ENCODE measurements at regions not wholly inside any gene's neighbourhood (a gene's known extent, or its start where the extent isn't known, plus 50 kb on each side); places are given as distances from the start of the nearest gene placed in this dataset.

- TF ChIP-seq, protein P1, sequence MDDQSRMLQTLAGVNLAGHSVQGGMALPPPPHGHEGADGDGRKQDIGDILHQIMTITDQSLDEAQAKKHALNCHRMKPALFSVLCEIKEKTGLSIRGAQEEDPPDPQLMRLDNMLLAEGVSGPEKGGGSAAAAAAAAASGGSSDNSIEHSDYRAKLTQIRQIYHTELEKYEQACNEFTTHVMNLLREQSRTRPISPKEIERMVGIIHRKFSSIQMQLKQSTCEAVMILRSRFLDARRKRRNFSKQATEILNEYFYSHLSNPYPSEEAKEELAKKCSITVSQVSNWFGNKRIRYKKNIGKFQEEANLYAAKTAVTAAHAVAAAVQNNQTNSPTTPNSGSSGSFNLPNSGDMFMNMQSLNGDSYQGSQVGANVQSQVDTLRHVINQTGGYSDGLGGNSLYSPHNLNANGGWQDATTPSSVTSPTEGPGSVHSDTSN (CRISPR knock-in tag; IDR thresholded peaks at IDR 0.05; ENCODE audit: borderline replicate concordance): no peak
- TF ChIP-seq DDIT3 (CRISPR knock-in tag; IDR thresholded peaks at IDR 0.05) (no peak), ZNF652 (CRISPR knock-in tag; IDR thresholded peaks at IDR 0.05; ENCODE audit: borderline replicate concordance, low read depth) (no peak), NR2F1 (CRISPR knock-in tag; IDR thresholded peaks at IDR 0.05) (peak in 1 of 2 experiments; percentile 46; a peak in 2 of 4 replicates), ZFP36 (IDR thresholded peaks at IDR 0.05; ENCODE audit: borderline replicate concordance, low read depth, low read length, partially characterized antibody) (no peak), JUND (CRISPR knock-in tag; IDR thresholded peaks at IDR 0.05) (no peak), ZBTB34 (CRISPR knock-in tag; IDR thresholded peaks at IDR 0.05) (no peak), GATAD1 (CRISPR knock-in tag; IDR thresholded peaks at IDR 0.05) (no peak), SRSF9 (IDR thresholded peaks at IDR 0.05; ENCODE audit: borderline replicate concordance, insufficient read depth, low read depth, low read length, poor library complexity, severe bottlenecking) (no peak), ZNF484 (CRISPR knock-in tag; IDR thresholded peaks at IDR 0.05; ENCODE audit: borderline replicate concordance, low read depth) (no peak), ZNF775 (CRISPR knock-in tag; IDR thresholded peaks at IDR 0.05; ENCODE audit: borderline replicate concordance) (no peak), ZNF317 (CRISPR knock-in tag; IDR thresholded peaks at IDR 0.05) (no peak), TAF15 (IDR thresholded peaks at IDR 0.05; ENCODE audit: low read depth, low read length, poor library complexity, severe bottlenecking) (no peak), NFKBIZ (CRISPR knock-in tag; IDR thresholded peaks at IDR 0.05) (no peak), HNRNPLL (IDR thresholded peaks at IDR 0.05; ENCODE audit: low read depth, low read length, poor library complexity, severe bottlenecking) (no peak), ZNF83 (CRISPR knock-in tag; IDR thresholded peaks at IDR 0.05; ENCODE audit: borderline replicate concordance) (no peak), ZNF432 (CRISPR knock-in tag; IDR thresholded peaks at IDR 0.05; ENCODE audit: borderline replicate concordance) (no peak), ZNF282 (IDR thresholded peaks at IDR 0.05; ENCODE audit: partially characterized antibody) (no peak)
- TF ChIP-seq, protein P2, sequence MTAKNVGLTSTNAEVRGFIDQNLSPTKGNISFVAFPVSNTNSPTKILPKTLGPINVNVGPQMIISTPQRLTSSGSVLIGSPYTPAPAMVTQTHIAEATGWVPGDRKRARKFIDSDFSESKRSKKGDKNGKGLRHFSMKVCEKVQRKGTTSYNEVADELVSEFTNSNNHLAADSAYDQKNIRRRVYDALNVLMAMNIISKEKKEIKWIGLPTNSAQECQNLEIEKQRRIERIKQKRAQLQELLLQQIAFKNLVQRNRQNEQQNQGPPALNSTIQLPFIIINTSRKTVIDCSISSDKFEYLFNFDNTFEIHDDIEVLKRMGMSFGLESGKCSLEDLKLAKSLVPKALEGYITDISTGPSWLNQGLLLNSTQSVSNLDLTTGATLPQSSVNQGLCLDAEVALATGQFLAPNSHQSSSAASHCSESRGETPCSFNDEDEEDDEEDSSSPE (CRISPR knock-in tag; IDR thresholded peaks at IDR 0.05): no peak
- TF ChIP-seq, protein P3, sequence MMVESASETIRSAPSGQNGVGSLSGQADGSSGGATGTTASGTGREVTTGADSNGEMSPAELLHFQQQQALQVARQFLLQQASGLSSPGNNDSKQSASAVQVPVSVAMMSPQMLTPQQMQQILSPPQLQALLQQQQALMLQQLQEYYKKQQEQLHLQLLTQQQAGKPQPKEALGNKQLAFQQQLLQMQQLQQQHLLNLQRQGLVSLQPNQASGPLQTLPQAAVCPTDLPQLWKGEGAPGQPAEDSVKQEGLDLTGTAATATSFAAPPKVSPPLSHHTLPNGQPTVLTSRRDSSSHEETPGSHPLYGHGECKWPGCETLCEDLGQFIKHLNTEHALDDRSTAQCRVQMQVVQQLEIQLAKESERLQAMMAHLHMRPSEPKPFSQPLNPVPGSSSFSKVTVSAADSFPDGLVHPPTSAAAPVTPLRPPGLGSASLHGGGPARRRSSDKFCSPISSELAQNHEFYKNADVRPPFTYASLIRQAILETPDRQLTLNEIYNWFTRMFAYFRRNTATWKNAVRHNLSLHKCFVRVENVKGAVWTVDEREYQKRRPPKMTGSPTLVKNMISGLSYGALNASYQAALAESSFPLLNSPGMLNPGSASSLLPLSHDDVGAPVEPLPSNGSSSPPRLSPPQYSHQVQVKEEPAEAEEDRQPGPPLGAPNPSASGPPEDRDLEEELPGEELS (CRISPR knock-in tag; IDR thresholded peaks at IDR 0.05): no peak
- TF ChIP-seq, protein P4, sequence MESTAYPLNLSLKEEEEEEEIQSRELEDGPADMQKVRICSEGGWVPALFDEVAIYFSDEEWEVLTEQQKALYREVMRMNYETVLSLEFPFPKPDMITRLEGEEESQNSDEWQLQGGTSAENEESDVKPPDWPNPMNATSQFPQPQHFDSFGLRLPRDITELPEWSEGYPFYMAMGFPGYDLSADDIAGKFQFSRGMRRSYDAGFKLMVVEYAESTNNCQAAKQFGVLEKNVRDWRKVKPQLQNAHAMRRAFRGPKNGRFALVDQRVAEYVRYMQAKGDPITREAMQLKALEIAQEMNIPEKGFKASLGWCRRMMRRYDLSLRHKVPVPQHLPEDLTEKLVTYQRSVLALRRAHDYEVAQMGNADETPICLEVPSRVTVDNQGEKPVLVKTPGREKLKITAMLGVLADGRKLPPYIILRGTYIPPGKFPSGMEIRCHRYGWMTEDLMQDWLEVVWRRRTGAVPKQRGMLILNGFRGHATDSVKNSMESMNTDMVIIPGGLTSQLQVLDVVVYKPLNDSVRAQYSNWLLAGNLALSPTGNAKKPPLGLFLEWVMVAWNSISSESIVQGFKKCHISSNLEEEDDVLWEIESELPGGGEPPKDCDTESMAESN (CRISPR knock-in tag; conservative IDR thresholded peaks at IDR 0.05): no peak
Measured at GRCh38 chr6:8639928-8640649, 204.7 kb upstream of the SLC35B3 start (continued).

All from HepG2 (cell line).